HT1080 (cell line): ENCODE measurements at regions not wholly inside any gene's neighbourhood (a gene's known extent, or its start where the extent isn't known, plus 50 kb on each side); places are given as distances from the start of the nearest gene placed in this dataset.
A peak's percentile ranks its signal among the peaks of the same experiment; 100 is the strongest.
"Not testable (repeated sequence)": the region's sequence is repeated elsewhere in the genome, so short reads cannot be mapped to it uniquely, and the experiment has no call there.

Source experiments
- DNase-seq: peaks from one replicate; pipeline ENCODE4 v3.0.0-alpha.2; 2015; ENCODE audit warnings: low read depth

GRCh38 chr1:206359377-206359776 is 110.9 kb upstream of the IKBKE start:
- DNase-seq = not testable (repeated sequence)

GRCh38 chr1:206361978-206362543 is 108.2 kb upstream of the IKBKE start:
- not testable (repeated sequence) for DNase-seq

GRCh38 chr1:206362994-206363393 is 107.3 kb upstream of the IKBKE start:
- DNase-seq = not testable (repeated sequence)

- not testable (repeated sequence) for DNase-seq
Measured at GRCh38 chr1:206365271-206365670, 105.0 kb upstream of the IKBKE start.

GRCh38 chr1:206366131-206366530 is 104.1 kb upstream of the IKBKE start:
- DNase-seq = not testable (repeated sequence)

- DNase-seq = not testable (repeated sequence)
Measured at GRCh38 chr1:206366772-206367171, 103.5 kb upstream of the IKBKE start.

GRCh38 chr1:206367955-206368622 is 102.2 kb upstream of the IKBKE start:
- not testable (repeated sequence) for DNase-seq

GRCh38 chr1:206374725-206375124 is 95.6 kb upstream of the IKBKE start:
- DNase-seq = not testable (repeated sequence)

GRCh38 chr1:206375552-206375951 is 94.7 kb upstream of the IKBKE start:
- DNase-seq = not testable (repeated sequence)

- DNase-seq = not testable (repeated sequence)
Measured at GRCh38 chr1:206378506-206378905, 91.8 kb upstream of the IKBKE start.

GRCh38 chr1:206379245-206379644 is 91.0 kb upstream of the IKBKE start:
- DNase-seq = not testable (repeated sequence)

GRCh38 chr1:206380163-206380790 is 90.0 kb upstream of the IKBKE start:
- DNase-seq = peak; percentile 61

- DNase-seq = peak; percentile 48
Measured at GRCh38 chr1:206380791-206381610, 89.3 kb upstream of the IKBKE start.

- DNase-seq = peak; percentile 62
Measured at GRCh38 chr1:206384029-206384807, 86.1 kb upstream of the IKBKE start.

- not testable (repeated sequence) for DNase-seq
Measured at GRCh38 chr1:206384891-206385290, 85.4 kb upstream of the IKBKE start.

GRCh38 chr1:206387631-206388030 is 82.6 kb upstream of the IKBKE start:
- not testable (repeated sequence) for DNase-seq

GRCh38 chr1:206391903-206392302 is 78.4 kb upstream of the IKBKE start:
- not testable (repeated sequence) for DNase-seq

GRCh38 chr1:206397501-206397900 is 72.8 kb upstream of the IKBKE start:
- not testable (repeated sequence) for DNase-seq

GRCh38 chr1:206398261-206398660 is 72.0 kb upstream of the IKBKE start:
- not testable (repeated sequence) for DNase-seq

- DNase-seq = not testable (repeated sequence)
Measured at GRCh38 chr1:206403612-206404307, 66.5 kb upstream of the IKBKE start.
